ENCODE measurements at regions not wholly inside any gene's neighbourhood (a gene's known extent, or its start where the extent isn't known, plus 50 kb on each side); places are given as distances from the start of the nearest gene placed in this dataset.

GRCh38 chr2:65498396-65498795 is 66.0 kb upstream of the SPRED2 start:
- TF ChIP-seq CTCF (IDR thresholded peaks at IDR 0.05; ENCODE audit: control extremely low read depth in 1 of 3, insufficient read depth in 1 of 3, low read depth in 1 of 3, low read length in 3 of 3) (no peak), CHD2 (IDR thresholded peaks at IDR 0.05; ENCODE audit: low read length) (no peak), ATF2 (IDR thresholded peaks at IDR 0.05; ENCODE audit: low read length) (no peak), POLR2A (IDR thresholded peaks at IDR 0.05; ENCODE audit: control extremely low read depth in 1 of 2, low read depth in 2 of 2, low read length in 2 of 2) (no peak), EZH2 (IDR thresholded peaks at IDR 0.05; ENCODE audit: low read depth, low read length, severe bottlenecking) (no peak), CBX8 (IDR thresholded peaks at IDR 0.05; ENCODE audit: borderline replicate concordance, low read depth, low read length) (no peak), BRCA1 (IDR thresholded peaks at IDR 0.05; ENCODE audit: low read depth, low read length) (no peak), RAD21 (IDR thresholded peaks at IDR 0.05 in 1 of 2, conservative IDR thresholded peaks at IDR 0.05 in 1 of 2; ENCODE audit: low read depth in 2 of 2, low read length in 2 of 2) (no peak), GTF2F1 (IDR thresholded peaks at IDR 0.05; ENCODE audit: borderline replicate concordance, low read depth, low read length) (no peak), HDAC2 (IDR thresholded peaks at IDR 0.05; ENCODE audit: borderline replicate concordance in 1 of 2, low read depth in 2 of 2, low read length in 2 of 2) (no peak), JUN (IDR thresholded peaks at IDR 0.05; ENCODE audit: low read depth, low read length) (no peak)
